Stimulated activated memory B cell treated with anti-CD40 and anti-IgM and Interleukin-4, amounts not matched to agents 10 μg/mL and 1 μg/mL and 100 μg/mL, for 72 hours (primary cell): ENCODE measurements at regions not wholly inside any gene's neighbourhood (a gene's known extent, or its start where the extent isn't known, plus 50 kb on each side); places are given as distances from the start of the nearest gene placed in this dataset.
A peak's percentile ranks its signal among the peaks of the same experiment; 100 is the strongest.
"Not testable (repeated sequence)": the region's sequence is repeated elsewhere in the genome, so short reads cannot be mapped to it uniquely, and the experiment has no call there.

Experiments used
- ATAC-seq: fragments of 150-1000 bp; cut with Tn5 transposase; 2 replicates; pipeline ENCODE4 v1.10.0; 2021
- H3K27ac Mint-ChIP-seq: one replicate; pipeline ENCODE4 v1.8.0; 2022; ENCODE audit warnings: mild to moderate bottlenecking, mixed read lengths
- H3K27me3 Mint-ChIP-seq: one replicate; pipeline ENCODE4 v1.8.0; 2022; ENCODE audit warnings: mixed read lengths
- H3K36me3 Mint-ChIP-seq: one replicate; pipeline ENCODE4 v1.8.0; 2022; ENCODE audit warnings: mixed read lengths
- H3K4me1 Mint-ChIP-seq: one replicate; pipeline ENCODE4 v1.8.0; 2022; ENCODE audit warnings: mixed read lengths
- H3K4me3 Mint-ChIP-seq: one replicate; pipeline ENCODE4 v1.8.0; 2022; ENCODE audit warnings: mild to moderate bottlenecking, moderate library complexity, mixed read lengths
- H3K9me3 Mint-ChIP-seq: one replicate; pipeline ENCODE4 v1.8.0; 2022; ENCODE audit warnings: mixed read lengths

GRCh38 chr5:98016771-98017170 is 756.7 kb upstream of the RGMB start:
- Mint-ChIP-seq H3K36me3 (no peaks in the 10 kb centered on the region), H3K4me3 (no peak overlapping the region), H3K27me3 (no peaks in the 10 kb centered on the region), H3K27ac (no peak overlapping the region), H3K9me3 (no peaks in the 10 kb centered on the region), H3K4me1 (no peaks in the 10 kb centered on the region)
- ATAC-seq, result no peak

- H3K4me1 Mint-ChIP-seq, H3K4me3 Mint-ChIP-seq, H3K27me3 Mint-ChIP-seq, H3K36me3 Mint-ChIP-seq, H3K27ac Mint-ChIP-seq, ATAC-seq: not testable (repeated sequence)
- H3K9me3 Mint-ChIP-seq, result peaks cover 12% of the 10 kb centered on the region
Measured at GRCh38 chr5:98030273-98030672, 743.2 kb upstream of the RGMB start.

GRCh38 chr5:98031036-98031435 is 742.4 kb upstream of the RGMB start:
- H3K9me3 Mint-ChIP-seq, H3K4me1 Mint-ChIP-seq, H3K27ac Mint-ChIP-seq, H3K36me3 Mint-ChIP-seq, H3K4me3 Mint-ChIP-seq, H3K27me3 Mint-ChIP-seq, ATAC-seq: not testable (repeated sequence)

- Mint-ChIP-seq H3K27ac (no peak overlapping the region), H3K9me3 (peaks cover 8% of the 10 kb centered on the region), H3K36me3 (no peaks in the 10 kb centered on the region), H3K4me3 (no peak overlapping the region), H3K4me1 (no peaks in the 10 kb centered on the region), H3K27me3 (no peaks in the 10 kb centered on the region)
- peak; percentile 16 for ATAC-seq
Measured at GRCh38 chr5:98031496-98031895, 742.0 kb upstream of the RGMB start.

GRCh38 chr5:98031926-98032325 is 741.5 kb upstream of the RGMB start:
- H3K36me3 Mint-ChIP-seq, result no peaks in the 10 kb centered on the region
- peaks cover 8% of the 10 kb centered on the region for H3K9me3 Mint-ChIP-seq
- H3K27me3 Mint-ChIP-seq, result no peaks in the 10 kb centered on the region
- no peaks in the 10 kb centered on the region for H3K4me1 Mint-ChIP-seq
- H3K4me3 Mint-ChIP-seq, result no peak overlapping the region
- ATAC-seq, result no peak
- no peak overlapping the region for H3K27ac Mint-ChIP-seq

GRCh38 chr5:98041661-98042060 is 731.8 kb upstream of the RGMB start:
- Mint-ChIP-seq H3K36me3 (no peaks in the 10 kb centered on the region), H3K4me1 (no peaks in the 10 kb centered on the region), H3K27me3 (no peaks in the 10 kb centered on the region), H3K4me3 (no peak overlapping the region), H3K27ac (no peak overlapping the region), H3K9me3 (peaks cover 4% of the 10 kb centered on the region)
- no peak for ATAC-seq

GRCh38 chr5:98042521-98042920 is 730.9 kb upstream of the RGMB start:
- H3K4me1 Mint-ChIP-seq, result no peaks in the 10 kb centered on the region
- ATAC-seq, result no peak
- no peak overlapping the region for H3K27ac Mint-ChIP-seq
- no peaks in the 10 kb centered on the region for H3K36me3 Mint-ChIP-seq
- H3K9me3 Mint-ChIP-seq, result peaks cover 4% of the 10 kb centered on the region
- no peak overlapping the region for H3K4me3 Mint-ChIP-seq
- H3K27me3 Mint-ChIP-seq, result no peaks in the 10 kb centered on the region

- Mint-ChIP-seq H3K4me3 (no peak overlapping the region), H3K27ac (no peak overlapping the region), H3K27me3 (no peaks in the 10 kb centered on the region), H3K36me3 (no peaks in the 10 kb centered on the region), H3K4me1 (no peaks in the 10 kb centered on the region), H3K9me3 (peaks cover 4% of the 10 kb centered on the region)
- ATAC-seq, result no peak
Measured at GRCh38 chr5:98042961-98043360, 730.5 kb upstream of the RGMB start.

- H3K4me3 Mint-ChIP-seq, result no peak overlapping the region
- no peaks in the 10 kb centered on the region for H3K9me3 Mint-ChIP-seq
- H3K27ac Mint-ChIP-seq, result no peak overlapping the region
- no peak for ATAC-seq
- H3K27me3 Mint-ChIP-seq, result no peaks in the 10 kb centered on the region
- H3K4me1 Mint-ChIP-seq, result no peaks in the 10 kb centered on the region
- H3K36me3 Mint-ChIP-seq, result no peaks in the 10 kb centered on the region
Measured at GRCh38 chr5:98050583-98050982, 722.9 kb upstream of the RGMB start.

- Mint-ChIP-seq H3K4me1 (no peaks in the 10 kb centered on the region), H3K27me3 (no peaks in the 10 kb centered on the region), H3K27ac (no peak overlapping the region), H3K36me3 (no peaks in the 10 kb centered on the region), H3K9me3 (no peaks in the 10 kb centered on the region), H3K4me3 (no peak overlapping the region)
- ATAC-seq, result no peak
Measured at GRCh38 chr5:98053170-98053569, 720.3 kb upstream of the RGMB start.

- Mint-ChIP-seq H3K4me1 (no peaks in the 10 kb centered on the region), H3K27me3 (no peaks in the 10 kb centered on the region), H3K9me3 (no peaks in the 10 kb centered on the region), H3K36me3 (no peaks in the 10 kb centered on the region), H3K27ac (no peak overlapping the region), H3K4me3 (no peak overlapping the region)
- no peak for ATAC-seq
Measured at GRCh38 chr5:98060148-98060547, 713.3 kb upstream of the RGMB start.

- no peaks in the 10 kb centered on the region for H3K27me3 Mint-ChIP-seq
- H3K9me3 Mint-ChIP-seq, result no peaks in the 10 kb centered on the region
- ATAC-seq, result no peak
- H3K4me3 Mint-ChIP-seq, result no peak overlapping the region
- no peaks in the 10 kb centered on the region for H3K36me3 Mint-ChIP-seq
- H3K27ac Mint-ChIP-seq, result no peak overlapping the region
- no peaks in the 10 kb centered on the region for H3K4me1 Mint-ChIP-seq
Measured at GRCh38 chr5:98064118-98064685, 709.3 kb upstream of the RGMB start.

- no peaks in the 10 kb centered on the region for H3K36me3 Mint-ChIP-seq
- no peak overlapping the region for H3K4me3 Mint-ChIP-seq
- no peak for ATAC-seq
- H3K27ac Mint-ChIP-seq, result no peak overlapping the region
- no peaks in the 10 kb centered on the region for H3K4me1 Mint-ChIP-seq
- no peaks in the 10 kb centered on the region for H3K9me3 Mint-ChIP-seq
- no peaks in the 10 kb centered on the region for H3K27me3 Mint-ChIP-seq
Measured at GRCh38 chr5:98065261-98065909, 708.1 kb upstream of the RGMB start.

- H3K4me3 Mint-ChIP-seq, result no peak overlapping the region
Measured at GRCh38 chr5:98066910-98067309, 706.6 kb upstream of the RGMB start.

GRCh38 chr5:98069876-98070512 is 703.5 kb upstream of the RGMB start:
- H3K27me3 Mint-ChIP-seq, result no peaks in the 10 kb centered on the region
- no peaks in the 10 kb centered on the region for H3K9me3 Mint-ChIP-seq
- H3K27ac Mint-ChIP-seq, result no peak overlapping the region
- H3K4me3 Mint-ChIP-seq, result no peak overlapping the region
- no peak for ATAC-seq
- no peaks in the 10 kb centered on the region for H3K36me3 Mint-ChIP-seq
- no peaks in the 10 kb centered on the region for H3K4me1 Mint-ChIP-seq

More at GRCh38 chr5:98066910-98067309, 706.6 kb upstream of the RGMB start:
- no peaks in the 10 kb centered on the region for H3K27me3 Mint-ChIP-seq
- no peaks in the 10 kb centered on the region for H3K4me1 Mint-ChIP-seq
- ATAC-seq, result no peak
- H3K9me3 Mint-ChIP-seq, result no peaks in the 10 kb centered on the region
- no peaks in the 10 kb centered on the region for H3K36me3 Mint-ChIP-seq
- no peak overlapping the region for H3K27ac Mint-ChIP-seq

- no peaks in the 10 kb centered on the region for H3K9me3 Mint-ChIP-seq
- H3K27ac Mint-ChIP-seq, result no peak overlapping the region
- no peaks in the 10 kb centered on the region for H3K4me1 Mint-ChIP-seq
- no peak overlapping the region for H3K4me3 Mint-ChIP-seq
- ATAC-seq, result no peak
- H3K27me3 Mint-ChIP-seq, result no peaks in the 10 kb centered on the region
- H3K36me3 Mint-ChIP-seq, result no peaks in the 10 kb centered on the region
Measured at GRCh38 chr5:98072921-98073320, 700.5 kb upstream of the RGMB start.
